GM18511 (cell line): ENCODE measurements at regions not wholly inside any gene's neighbourhood (a gene's known extent, or its start where the extent isn't known, plus 50 kb on each side); places are given as distances from the start of the nearest gene placed in this dataset.
A peak's percentile ranks its signal among the peaks of the same experiment; 100 is the strongest.

Experiments used
- ATAC-seq: cut with Tn5 transposase; IDR thresholded peaks from one replicate; pipeline ENCODE4 v1.9.1; 2021; ENCODE audit warnings: mild to moderate bottlenecking, moderate library complexity; ENCODE audit not compliant: unreplicated experiment

GRCh38 chr6:113642714-113643406, 214.3 kb upstream of the MARCKS start:
- ATAC-seq: peak; percentile 96

GRCh38 chr6:113643407-113643770, 213.8 kb upstream of the MARCKS start:
- ATAC-seq: no peak

GRCh38 chr6:113644861-113645575, 212.1 kb upstream of the MARCKS start:
- no peak for ATAC-seq

DNA sequence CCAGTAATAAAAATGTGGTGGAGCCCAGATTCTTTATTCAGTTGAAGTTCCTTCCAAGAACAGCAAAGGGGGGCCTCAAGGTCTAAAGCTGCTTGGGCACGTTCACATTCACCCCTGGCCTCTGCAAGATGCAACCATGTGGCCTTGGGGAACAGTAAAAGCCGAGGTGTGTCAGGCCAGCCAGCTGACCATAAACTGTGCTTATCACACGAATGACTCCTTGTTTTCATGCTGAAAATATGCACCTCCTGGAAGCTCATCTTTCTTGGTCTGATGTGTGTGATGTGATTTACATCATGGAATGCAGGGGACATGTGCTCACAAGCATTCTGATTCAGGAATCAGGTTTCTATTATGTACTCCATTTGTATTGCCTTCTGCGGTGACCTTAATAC, 211.6 kb upstream of the MARCKS start:
- ATAC-seq: no peak

GRCh38 chr6:113645986-113646385, 211.2 kb upstream of the MARCKS start:
- no peak for ATAC-seq

DNA sequence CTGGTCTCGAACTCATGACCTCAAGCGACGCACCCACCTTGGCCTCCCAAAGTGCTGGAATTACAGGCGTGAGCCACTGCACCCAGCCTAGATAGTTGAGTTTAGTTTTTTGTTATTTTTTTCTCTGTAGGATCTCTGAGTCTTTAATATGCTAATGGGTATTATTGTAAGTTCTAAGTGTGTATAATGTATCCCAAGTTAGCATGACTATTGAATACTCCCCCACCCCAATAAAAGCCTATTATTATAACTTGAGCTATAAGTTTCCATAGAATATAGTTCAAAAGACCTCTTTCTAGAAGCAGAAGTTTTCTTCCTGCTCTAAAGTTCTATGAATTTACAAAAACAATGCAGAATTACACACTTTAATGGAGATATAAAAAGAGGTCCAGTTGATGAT, 210.4 kb upstream of the MARCKS start:
- no peak for ATAC-seq

DNA sequence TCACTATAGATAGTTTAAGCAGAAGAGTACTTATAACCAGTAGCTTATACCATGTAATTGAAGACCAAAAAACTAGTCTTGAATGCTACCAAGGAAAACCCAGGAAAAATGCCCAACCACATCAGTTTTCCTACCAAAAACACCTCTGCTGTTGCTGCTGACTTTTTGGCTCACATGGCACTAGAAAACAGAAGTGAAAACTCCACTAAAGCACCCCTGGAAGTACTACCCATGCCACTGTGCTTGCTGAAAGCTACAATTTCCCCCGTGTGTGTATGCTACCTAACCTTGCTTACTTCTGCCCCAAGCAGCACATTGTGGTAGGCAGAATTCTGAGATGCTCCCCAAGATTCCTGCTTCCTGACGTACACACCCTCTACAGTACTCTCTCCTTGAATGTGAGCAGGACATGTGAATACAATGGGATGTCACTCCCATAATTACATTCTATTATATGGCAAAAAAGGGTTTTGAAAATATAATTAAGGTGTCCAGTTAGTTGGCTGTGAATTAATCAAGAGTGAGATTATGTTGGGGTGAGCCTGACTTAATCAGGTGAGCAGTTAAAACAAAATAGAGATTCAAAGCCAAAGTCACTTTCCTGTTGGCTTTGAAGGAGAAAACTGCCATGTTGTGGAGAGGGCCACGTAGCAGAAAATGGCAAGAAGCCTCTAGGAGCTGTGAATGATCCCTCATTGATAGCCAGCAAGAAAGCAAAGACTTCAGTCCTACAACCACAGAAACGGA, 209.8 kb upstream of the MARCKS start:
- peak; percentile 33 for ATAC-seq

- ATAC-seq: no peak
Observed at GRCh38 chr6:113648698-113649097, 208.4 kb upstream of the MARCKS start.

DNA sequence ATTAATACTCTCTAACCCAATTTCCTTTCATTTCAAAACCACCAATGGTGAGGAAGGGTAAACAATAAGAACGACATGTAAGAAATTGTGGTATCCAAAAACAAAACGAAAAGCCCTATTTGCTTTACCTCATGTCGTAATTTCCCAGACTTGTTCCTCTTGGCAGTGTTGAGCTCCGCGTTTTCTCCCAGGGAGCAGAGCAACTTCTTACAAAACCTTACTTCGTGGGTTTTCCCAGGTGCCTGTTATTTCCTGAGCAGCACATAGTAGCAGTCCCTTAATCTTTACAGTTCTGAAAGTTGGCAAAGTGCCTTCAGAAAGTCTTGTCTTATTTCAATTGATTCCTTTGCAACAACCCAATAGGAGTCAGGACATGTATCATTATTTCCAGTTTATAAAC, 207.9 kb upstream of the MARCKS start:
- no peak for ATAC-seq

DNA sequence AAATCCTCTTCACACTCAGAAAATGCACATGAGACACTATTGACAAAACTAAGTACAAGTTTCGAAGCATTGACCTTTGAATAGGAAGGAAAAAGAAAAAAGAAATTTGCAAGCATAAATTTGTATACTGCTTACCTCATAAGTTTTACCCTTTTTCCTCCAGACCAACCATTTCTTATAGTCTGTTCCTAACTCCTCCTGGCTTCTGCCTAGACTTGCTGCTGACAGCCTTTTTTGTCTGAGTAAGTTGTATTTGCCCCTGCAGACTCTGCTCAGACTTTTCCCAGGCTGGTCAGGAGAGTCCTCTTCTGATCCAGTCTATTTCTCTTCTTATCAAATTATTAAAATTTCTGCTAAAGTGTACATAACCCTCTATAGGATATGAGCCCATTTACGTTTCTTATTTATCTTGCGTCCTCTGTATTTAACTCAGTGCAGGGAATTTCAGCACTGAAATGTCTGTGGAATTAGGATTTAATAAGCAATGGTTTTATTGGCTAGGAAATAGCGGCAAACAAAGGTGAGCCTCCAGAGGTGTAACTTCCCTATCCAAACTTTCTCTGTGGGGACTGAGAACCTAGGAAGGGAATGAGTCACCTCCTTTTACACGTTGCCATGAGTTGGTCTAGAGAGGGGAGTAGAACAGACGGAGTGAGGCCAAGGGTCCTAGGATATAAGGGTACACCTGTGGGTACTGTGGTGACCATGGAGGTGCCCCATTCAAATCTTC, 207.1 kb upstream of the MARCKS start:
- no peak for ATAC-seq

DNA sequence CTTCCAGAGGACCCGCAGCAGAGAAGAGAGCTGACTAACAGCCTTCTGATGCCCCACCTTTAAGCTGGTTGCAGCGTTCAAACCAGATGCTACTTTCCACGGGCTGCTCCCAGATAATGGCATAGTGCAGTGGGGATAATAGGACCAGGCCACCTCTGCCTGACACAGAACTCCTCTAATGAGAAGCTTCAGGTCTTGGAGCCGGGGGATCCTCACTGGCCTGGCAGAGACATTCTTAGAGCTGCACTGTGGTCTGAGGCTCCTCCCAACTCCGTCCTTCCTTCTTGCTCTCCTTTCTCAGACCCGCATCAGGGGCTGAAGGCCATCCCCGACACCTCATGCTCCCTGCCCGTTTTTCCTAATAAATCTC, 206.6 kb upstream of the MARCKS start:
- no peak for ATAC-seq

DNA sequence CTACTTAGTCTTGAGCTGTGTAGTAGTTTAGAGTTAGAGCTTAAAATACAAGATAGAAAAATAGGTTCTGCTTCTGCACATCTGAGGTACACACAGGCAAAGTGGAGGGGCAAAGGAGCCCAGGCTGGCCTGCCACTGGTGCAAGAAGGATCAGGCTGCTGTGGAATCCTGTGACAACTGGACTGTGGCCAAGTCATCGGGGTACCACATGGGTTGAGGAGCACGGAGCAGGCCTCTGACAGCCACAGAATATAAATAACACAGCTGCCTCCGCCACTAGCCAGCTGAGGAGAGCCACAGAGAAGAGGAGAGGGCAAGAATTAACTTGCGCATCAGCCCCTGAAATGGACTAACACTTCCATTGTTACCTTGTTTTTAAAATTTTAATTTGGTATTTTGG, 206.0 kb upstream of the MARCKS start:
- no peak for ATAC-seq

DNA sequence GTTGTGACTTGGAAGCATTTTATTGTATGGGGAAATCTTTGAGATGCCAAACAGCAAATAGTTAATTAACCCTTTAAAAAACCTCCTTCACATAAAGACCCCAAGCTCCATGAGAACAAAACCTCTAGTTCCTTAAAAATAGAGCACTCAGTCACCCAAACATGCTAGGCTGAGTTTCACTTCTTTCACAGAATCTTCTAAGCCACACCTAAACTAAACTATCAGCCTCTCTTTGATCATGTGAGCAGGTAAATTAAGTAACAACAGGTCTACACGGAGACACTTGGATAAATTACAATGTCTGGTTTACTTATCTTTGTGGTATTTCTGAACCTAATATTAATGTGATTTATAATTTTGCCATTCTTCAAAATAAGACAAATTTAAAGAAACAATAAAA, 205.2 kb upstream of the MARCKS start:
- no peak for ATAC-seq

- no peak for ATAC-seq
Observed at GRCh38 chr6:113653275-113653674, 203.9 kb upstream of the MARCKS start.

GRCh38 chr6:113654396-113654795, 202.7 kb upstream of the MARCKS start:
- ATAC-seq: no peak

DNA sequence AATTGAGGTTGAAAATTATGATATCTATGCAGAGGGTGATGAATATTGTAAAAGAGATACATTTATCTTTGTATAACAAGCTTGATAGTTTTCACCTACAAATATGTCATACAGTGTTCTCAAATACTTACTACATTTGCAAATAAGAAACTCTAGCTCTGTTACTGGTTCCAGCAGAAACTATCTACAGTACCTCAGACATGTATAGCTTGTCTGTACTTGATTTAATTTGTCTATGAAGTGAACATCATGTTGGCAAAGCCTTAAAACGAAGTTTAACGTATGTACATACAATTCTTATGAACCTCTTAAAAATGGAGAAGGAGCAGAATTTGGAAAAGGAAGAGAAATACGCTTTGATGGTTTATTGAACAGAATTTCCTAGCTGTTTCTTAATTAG, 201.4 kb upstream of the MARCKS start:
- no peak for ATAC-seq

DNA sequence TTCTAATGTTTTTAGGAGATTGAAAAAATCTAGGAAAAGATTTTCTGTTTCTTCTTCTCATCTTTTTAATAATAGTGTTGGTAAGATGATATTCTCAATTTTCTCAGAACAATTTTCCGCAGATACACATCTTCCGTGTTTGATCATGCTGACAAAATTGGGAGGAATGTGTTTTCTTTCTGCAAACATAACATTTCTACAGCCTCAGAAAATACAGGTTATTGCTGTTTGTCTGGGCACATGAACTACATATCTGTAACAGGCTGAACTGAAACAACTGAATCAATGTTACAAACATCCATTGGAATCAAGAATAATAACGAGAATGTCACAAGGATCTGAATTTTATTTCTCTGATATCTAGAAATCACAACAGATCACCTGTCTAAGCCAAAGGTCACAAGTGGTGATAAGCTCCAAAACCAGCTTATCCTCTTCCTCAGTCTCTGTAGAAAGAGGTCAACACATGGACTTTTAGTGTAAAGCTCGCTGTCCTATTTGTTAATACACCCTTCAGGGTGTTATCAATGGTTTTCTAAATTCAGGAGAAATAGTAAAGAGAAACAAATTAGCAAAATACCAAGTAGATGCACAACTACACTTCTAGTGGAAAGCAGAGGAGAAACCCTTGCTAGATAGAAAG, 197.3 kb upstream of the MARCKS start:
- ATAC-seq: no peak

DNA sequence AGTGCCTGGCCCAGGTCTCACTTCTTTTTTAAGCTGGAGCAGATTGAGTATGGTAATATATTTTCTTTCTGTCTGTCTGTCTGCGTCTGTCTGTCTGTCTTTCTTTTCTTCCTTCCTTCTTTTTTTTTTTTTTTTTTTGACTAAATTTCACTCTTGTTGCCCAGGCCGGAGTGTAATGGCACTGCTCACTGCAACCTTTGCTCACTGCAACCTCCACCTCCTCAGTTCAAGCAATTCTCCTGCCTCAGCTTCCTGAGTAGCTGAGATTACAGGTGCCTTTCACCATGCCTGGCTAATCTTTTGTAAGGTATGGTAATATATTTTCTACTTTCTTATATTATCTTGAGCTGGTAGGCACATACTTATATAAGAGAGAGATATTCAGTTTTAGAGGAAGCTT, 196.3 kb upstream of the MARCKS start:
- no peak for ATAC-seq

GRCh38 chr6:113662093-113662665, 195.0 kb upstream of the MARCKS start:
- ATAC-seq: no peak

DNA sequence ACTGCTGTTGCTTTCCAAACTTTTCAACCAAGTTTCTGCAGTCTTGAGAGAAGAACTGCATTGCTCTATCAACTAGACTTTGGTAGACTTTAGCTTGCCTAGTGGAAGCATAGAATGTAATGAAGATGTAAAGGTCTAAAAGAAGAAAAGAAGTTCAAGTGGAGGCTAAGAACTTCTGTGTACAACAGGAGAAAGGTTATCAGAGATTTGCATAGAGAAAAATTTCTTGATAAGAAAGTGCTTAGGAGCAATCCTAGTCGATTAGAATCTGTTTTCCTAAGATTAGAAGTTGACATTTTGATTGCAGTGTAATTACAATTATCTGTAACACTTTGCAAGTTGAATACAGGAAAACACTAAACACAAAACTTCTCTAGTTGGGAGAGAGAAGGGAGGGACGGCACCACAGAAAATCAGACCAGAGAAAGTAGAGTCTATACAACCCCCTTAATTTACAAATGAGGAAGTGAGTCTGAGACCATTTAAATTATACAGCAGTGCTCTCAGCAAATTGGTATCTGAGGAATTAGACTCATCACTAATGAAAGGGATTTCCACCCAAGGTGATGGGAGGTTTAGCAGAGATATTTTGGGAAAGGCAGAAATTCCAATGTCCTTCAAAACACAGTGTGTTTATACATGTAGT, 194.3 kb upstream of the MARCKS start:
- ATAC-seq: peak; percentile 81
